Eye (tissue), 1 donor: ENCODE measurements at regions not wholly inside any gene's neighbourhood (a gene's known extent, or its start where the extent isn't known, plus 50 kb on each side); places are given as distances from the start of the nearest gene placed in this dataset.

Experiments used
- DNase-seq: peaks from one replicate; pipeline ENCODE4 v3.0.0-alpha.2; 2015

DNA sequence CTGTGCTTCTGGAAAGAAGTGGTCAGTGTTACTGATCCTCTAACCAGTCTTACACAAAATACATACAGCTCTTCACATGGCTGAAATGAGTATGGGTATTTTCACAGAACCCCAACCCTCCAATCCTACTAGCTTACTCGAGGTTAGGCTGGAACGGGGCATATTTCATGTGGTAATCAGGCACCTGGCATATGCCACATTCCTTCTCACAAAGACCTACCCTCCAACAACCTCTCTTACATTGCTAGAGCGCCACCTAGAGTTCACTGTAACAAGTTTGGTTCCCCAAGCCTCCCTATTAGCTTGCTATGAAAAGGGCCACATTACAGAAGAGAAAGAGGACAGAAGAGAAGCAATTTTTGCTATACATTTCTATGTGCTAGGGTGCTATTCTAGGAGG is 597.3 kb downstream of the PRELID2 start:
- peak; percentile 84 for DNase-seq

DNA sequence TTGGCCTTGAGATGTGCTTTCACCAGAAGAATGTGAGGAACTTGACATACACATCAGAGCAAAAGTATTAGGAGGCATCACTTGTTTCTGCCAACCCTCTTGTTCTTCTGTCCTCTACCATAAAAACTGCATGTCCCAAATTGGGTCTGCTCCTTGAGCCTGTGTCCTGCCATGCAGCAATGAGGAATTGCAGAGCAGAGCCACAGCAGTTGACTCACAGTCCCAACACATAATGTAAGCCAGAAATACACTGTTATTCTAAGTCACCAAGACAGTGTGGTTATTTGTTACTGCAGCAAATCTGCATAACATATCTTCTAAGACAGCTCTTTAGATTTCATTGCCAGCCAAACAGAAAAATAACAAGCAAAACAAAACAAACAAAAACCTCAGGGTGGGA is 598.2 kb downstream of the PRELID2 start:
- no peak for DNase-seq

- no peak for DNase-seq
Measured at GRCh38 chr5:145236127-145236526, 599.0 kb downstream of the PRELID2 start.

GRCh38 chr5:145233461-145233860 is 601.7 kb downstream of the PRELID2 start:
- DNase-seq: no peak

GRCh38 chr5:145230781-145231180 is 604.4 kb downstream of the PRELID2 start:
- no peak for DNase-seq

- no peak for DNase-seq
Measured at GRCh38 chr5:145228564-145228963, 606.6 kb downstream of the PRELID2 start.

- no peak for DNase-seq
Measured at GRCh38 chr5:145227881-145228280, 607.3 kb downstream of the PRELID2 start.

DNA sequence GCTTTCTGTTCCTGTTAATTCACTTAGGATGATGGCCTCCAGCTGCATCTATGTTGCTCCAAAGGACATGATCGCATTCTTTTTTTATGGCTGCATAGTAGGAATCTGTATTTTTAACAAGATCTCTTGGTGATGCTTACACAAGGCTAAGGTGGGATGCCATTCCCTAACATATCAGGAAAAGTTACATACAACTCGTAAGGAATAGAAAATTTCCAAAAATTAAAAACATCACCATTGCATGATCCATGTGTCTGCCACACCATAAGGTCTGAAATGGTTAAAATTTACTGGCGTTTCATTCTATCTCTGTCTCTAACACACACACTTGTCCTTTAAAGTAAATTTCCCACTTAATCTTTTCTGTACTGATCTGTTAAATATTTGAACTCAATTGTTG is 608.4 kb downstream of the PRELID2 start:
- no peak for DNase-seq

DNA sequence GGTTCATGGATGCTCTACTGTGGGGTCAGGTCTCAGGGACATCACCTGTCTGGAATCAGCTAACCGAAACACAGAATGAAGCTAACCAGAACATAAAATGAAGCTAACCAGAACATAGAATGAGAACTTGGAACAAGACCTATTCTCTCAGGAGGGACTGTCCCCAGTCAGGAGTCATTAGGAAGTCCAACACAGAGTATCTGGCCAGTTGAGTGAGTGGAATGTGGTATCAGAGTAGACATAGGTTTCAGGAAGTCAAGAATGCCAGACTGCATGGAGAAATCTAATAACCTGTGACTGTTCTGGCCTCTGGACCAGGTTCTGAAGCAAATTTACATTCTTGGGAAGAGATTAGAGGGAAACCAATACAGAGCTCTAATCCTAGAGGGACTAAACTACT is 609.6 kb downstream of the PRELID2 start:
- DNase-seq: no peak

GRCh38 chr5:145223582-145223981 is 611.6 kb downstream of the PRELID2 start:
- no peak for DNase-seq

GRCh38 chr5:145222622-145223021 is 612.5 kb downstream of the PRELID2 start:
- no peak for DNase-seq

- no peak for DNase-seq
Measured at GRCh38 chr5:145221416-145221815, 613.7 kb downstream of the PRELID2 start.

GRCh38 chr5:145220481-145220880 is 614.7 kb downstream of the PRELID2 start:
- no peak for DNase-seq

DNA sequence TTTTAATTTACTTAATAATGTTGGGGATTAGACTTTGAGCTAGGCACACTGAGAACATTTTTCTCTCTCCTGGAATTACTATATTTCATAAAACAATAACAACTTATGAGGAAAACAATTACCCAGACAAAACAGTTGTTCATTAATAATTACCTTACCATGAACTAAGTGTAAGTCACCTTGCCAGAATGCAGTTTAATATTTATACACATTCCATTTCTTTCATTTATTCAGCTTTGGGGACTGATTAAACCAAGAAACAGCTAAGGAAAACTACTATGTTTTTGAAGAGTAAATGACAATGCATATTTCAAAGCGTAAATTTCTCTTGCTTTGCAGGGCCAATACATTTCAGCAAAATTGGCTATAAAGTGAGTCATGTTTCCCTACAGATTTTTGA is 616.2 kb downstream of the PRELID2 start:
- no peak for DNase-seq

- no peak for DNase-seq
Measured at GRCh38 chr5:145218019-145218418, 617.1 kb downstream of the PRELID2 start.

- no peak for DNase-seq
Measured at GRCh38 chr5:145210020-145210419, 625.1 kb downstream of the PRELID2 start.

GRCh38 chr5:145205546-145205945 is 629.6 kb downstream of the PRELID2 start:
- DNase-seq: no peak

DNA sequence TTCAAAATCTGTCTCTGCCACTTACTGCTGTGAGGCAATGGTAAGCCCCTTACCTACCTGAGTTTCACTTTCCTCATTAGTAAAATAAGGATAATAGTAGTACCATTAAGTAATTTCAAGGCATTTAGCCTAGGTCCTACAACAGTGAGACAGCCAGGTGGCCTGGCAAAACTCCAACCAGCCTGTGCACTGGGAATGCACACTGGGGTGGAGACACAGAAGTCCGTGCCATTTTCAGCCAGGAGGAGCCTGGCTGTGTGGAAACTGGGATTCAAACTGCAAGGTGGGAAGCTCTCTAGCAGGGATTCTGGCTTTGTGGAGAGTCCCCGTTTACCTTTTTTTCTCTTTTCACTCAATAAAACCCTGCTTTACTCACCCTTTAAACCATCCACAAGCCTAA is 630.4 kb downstream of the PRELID2 start:
- DNase-seq: no peak

DNA sequence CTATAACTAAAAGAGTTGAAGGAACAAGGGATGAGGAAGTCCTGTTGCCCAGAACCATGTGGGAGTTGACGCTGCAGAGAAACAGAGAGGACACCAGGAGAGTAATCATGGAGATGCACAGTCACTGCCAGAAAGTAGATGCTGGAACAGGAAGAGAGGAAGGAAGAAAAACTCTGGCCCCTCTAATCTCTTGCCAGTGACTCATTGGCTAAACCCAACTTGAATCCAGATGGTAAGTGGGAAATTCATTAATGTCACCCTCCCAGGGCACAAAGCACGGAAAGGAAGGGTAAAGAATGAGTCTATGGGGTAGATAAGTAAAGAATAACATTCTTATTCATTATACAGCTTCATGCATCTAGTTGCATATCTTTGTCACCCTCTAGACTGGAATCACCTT is 631.9 kb downstream of the PRELID2 start:
- no peak for DNase-seq

- DNase-seq: no peak
Measured at GRCh38 chr5:145198525-145199260, 636.4 kb downstream of the PRELID2 start.

- DNase-seq: no peak
Measured at GRCh38 chr5:145189746-145190145, 645.4 kb downstream of the PRELID2 start.

DNA sequence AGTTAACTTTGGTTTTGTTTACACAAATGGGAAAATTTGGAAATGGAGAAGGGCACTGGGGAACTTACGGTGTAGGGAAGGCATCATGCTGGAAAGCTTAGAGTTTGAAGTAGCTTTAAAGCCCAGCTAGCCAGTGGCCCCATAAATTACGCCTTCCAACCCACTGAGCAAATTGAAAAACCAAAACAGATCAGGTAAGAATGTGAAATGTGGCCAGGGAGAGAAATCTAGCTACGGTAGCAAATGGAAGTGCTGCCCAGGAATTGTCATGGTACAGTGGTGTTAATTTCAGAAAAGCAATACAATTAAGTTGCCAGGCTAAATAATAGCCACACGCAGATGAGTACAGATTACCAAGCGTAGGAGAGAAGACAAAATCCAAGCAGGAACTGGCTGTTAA is 654.8 kb downstream of the PRELID2 start:
- DNase-seq: peak; percentile 47

GRCh38 chr5:145178641-145179523 is 656.3 kb downstream of the PRELID2 start:
- DNase-seq: no peak

GRCh38 chr5:145176041-145176440 is 659.1 kb downstream of the PRELID2 start:
- DNase-seq: no peak
